GM23338 (cell line): ENCODE measurements at regions not wholly inside any gene's neighbourhood (a gene's known extent, or its start where the extent isn't known, plus 50 kb on each side); places are given as distances from the start of the nearest gene placed in this dataset.

ENCODE experiments used
- ATAC-seq: fragments of 200-7000 bp; cut with Tn5 transposase; 3 replicates; pipeline ENCODE4 v1.9.1; 2020
- DNase-seq: peaks from one replicate; pipeline ENCODE4 v3.0.0-alpha.2; 2015; ENCODE audit warnings: low spot score
- H2AFZ ChIP-seq: fragments of 200-600 bp; sonication (generic); 2 replicates; pipeline ENCODE4 v1.8.0; 2016; ENCODE audit warnings: antibody characterized with exemption, mild to moderate bottlenecking, moderate library complexity
- H3F3A ChIP-seq: fragments of 200-600 bp; sonication (generic); replicated peaks from 2 replicates; pipeline ENCODE4 v1.8.0; 2017; ENCODE audit warnings: antibody characterized with exemption, mixed run types, low read depth
- H3K27ac ChIP-seq: fragments of 200-600 bp; sonication (generic); 2 replicates; pipeline ENCODE4 v1.6.1; 2016; ENCODE audit warnings: low read depth
- H3K27me3 ChIP-seq: fragments of 200-600 bp; sonication (generic); 2 replicates; pipeline ENCODE4 v1.8.0; 2016; ENCODE audit warnings: mild to moderate bottlenecking, mixed run types, moderate library complexity; ENCODE audit not compliant: insufficient read depth
- H3K36me3 ChIP-seq: fragments of 200-600 bp; sonication (generic); 2 replicates; pipeline ENCODE4 v1.8.0; 2016; ENCODE audit warnings: mild to moderate bottlenecking; ENCODE audit not compliant: insufficient read depth
- H3K4me1 ChIP-seq: fragments of 200-600 bp; sonication (generic); 2 replicates; pipeline ENCODE4 v1.8.0; 2016; ENCODE audit warnings: mild to moderate bottlenecking, moderate library complexity; ENCODE audit not compliant: insufficient read depth
- H3K4me2 ChIP-seq: fragments of 200-600 bp; sonication (generic); 2 replicates; pipeline ENCODE4 v1.7.1; 2017; ENCODE audit warnings: mixed run types
- H3K4me3 ChIP-seq: fragments of 200-600 bp; sonication (generic); 2 replicates; pipeline ENCODE4 v1.6.1; 2016; ENCODE audit warnings: mixed run types
- H3K79me2 ChIP-seq: fragments of 200-600 bp; sonication (generic); replicated peaks from 2 replicates; pipeline ENCODE4 v1.8.0; 2017; ENCODE audit warnings: mild to moderate bottlenecking; ENCODE audit not compliant: insufficient read depth
- H3K9me2 ChIP-seq: fragments of 200-600 bp; sonication (generic); 2 replicates; pipeline ENCODE4 v1.8.0; 2017; ENCODE audit not compliant: insufficient read depth
- H4K20me1 ChIP-seq: fragments of 200-600 bp; sonication (generic); replicated peaks from 2 replicates; pipeline ENCODE4 v1.8.0; 2017; ENCODE audit warnings: mild to moderate bottlenecking; ENCODE audit not compliant: insufficient read depth
- H3K27ac Mint-ChIP-seq: 2 replicates; pipeline ENCODE4 v1.8.0; 2020; ENCODE audit warnings: inconsistent platforms, mild to moderate bottlenecking, moderate library complexity, mixed read lengths
- H3K27me3 Mint-ChIP-seq: 3 replicates; pipeline ENCODE4 v1.8.0; 2022; ENCODE audit warnings: low read depth, mild to moderate bottlenecking, moderate library complexity, mixed read lengths, inconsistent platforms; ENCODE audit not compliant: insufficient read depth, poor library complexity
- H3K36me3 Mint-ChIP-seq: 3 replicates; pipeline ENCODE4 v1.8.0; 2021; ENCODE audit warnings: low read depth, mild to moderate bottlenecking, inconsistent platforms, moderate library complexity, mixed read lengths
- H3K4me1 Mint-ChIP-seq: 3 replicates; pipeline ENCODE4 v1.8.0; 2020; ENCODE audit warnings: mild to moderate bottlenecking, inconsistent platforms, mixed read lengths
- H3K4me3 Mint-ChIP-seq: 3 replicates; pipeline ENCODE4 v1.8.0; 2021; ENCODE audit warnings: moderate library complexity, mild to moderate bottlenecking, inconsistent platforms, mixed read lengths
- H3K9me3 Mint-ChIP-seq: 3 replicates; pipeline ENCODE4 v1.8.0; 2020; ENCODE audit warnings: moderate library complexity, mild to moderate bottlenecking, inconsistent platforms, mixed read lengths
- CREB1 ChIP-seq: fragments of 250-450 bp; sonication (Bioruptor Pico); IDR thresholded peaks from 2 replicates; pipeline ENCODE4 v1.5.0; 2020; ENCODE audit warnings: low read depth, mild to moderate bottlenecking, moderate library complexity
- ETS1 ChIP-seq: IDR thresholded peaks from 2 replicates; pipeline ENCODE4 v1.6.1; 2016; ENCODE audit warnings: antibody characterized with exemption
- EZH2 ChIP-seq: fragments of 200-600 bp; sonication (generic); IDR thresholded peaks from one replicate; pipeline ENCODE4 v1.8.0; 2017; ENCODE audit warnings: antibody characterized with exemption, mild to moderate bottlenecking, low read depth; ENCODE audit not compliant: unreplicated experiment
- EZH2phosphoT487 ChIP-seq: fragments of 200-600 bp; sonication (generic); IDR thresholded peaks from one replicate; pipeline ENCODE4 v1.8.1; 2018; ENCODE audit warnings: antibody characterized with exemption; ENCODE audit not compliant: unreplicated experiment
- JUNB ChIP-seq: IDR thresholded peaks from one replicate; pipeline ENCODE4 v1.6.1; 2016; ENCODE audit warnings: antibody characterized with exemption; ENCODE audit not compliant: unreplicated experiment
- NANOG ChIP-seq: IDR thresholded peaks from 2 replicates; pipeline ENCODE4 v1.6.1; 2016; ENCODE audit warnings: antibody characterized with exemption, borderline replicate concordance
- POLR2AphosphoS5 ChIP-seq: IDR thresholded peaks from 2 replicates; pipeline ENCODE4 v1.6.1; 2016; ENCODE audit warnings: antibody characterized with exemption, low read depth
- STAT1 ChIP-seq: IDR thresholded peaks from one replicate; pipeline ENCODE4 v1.6.1; 2016; ENCODE audit warnings: antibody characterized with exemption; ENCODE audit not compliant: unreplicated experiment
- ZNF114 ChIP-seq: fragments of 250-450 bp; sonication (Bioruptor Pico); IDR thresholded peaks from 2 replicates; pipeline ENCODE4 v1.5.0; 2020; ENCODE audit warnings: mild to moderate bottlenecking, moderate library complexity
- ZNF331 ChIP-seq: fragments of 250-450 bp; sonication (Bioruptor Pico); IDR thresholded peaks from 2 replicates; pipeline ENCODE4 v1.5.0; 2020; ENCODE audit warnings: low read depth, mild to moderate bottlenecking, moderate library complexity
- ZNF462 ChIP-seq: fragments of 250-450 bp; sonication (Bioruptor Pico); IDR thresholded peaks from 2 replicates; pipeline ENCODE4 v1.5.0; 2020; ENCODE audit warnings: mild to moderate bottlenecking, moderate library complexity
- TF ChIP-seq, protein P1 (sequence below): IDR thresholded peaks from one replicate; pipeline ENCODE4 v1.6.1; 2018; ENCODE audit warnings: antibody characterized with exemption; ENCODE audit not compliant: unreplicated experiment
- TF ChIP-seq, protein P2 (sequence below), 2 experiments: fragments of 200-600 bp in 1 of 2; sonication (generic) in 1 of 2; conservative IDR thresholded peaks; 2 replicates each; pipeline versions ENCODE4 v1.5.1 to v1.6.1; 2016 to 2017; ENCODE audit warnings: antibody characterized with exemption in 2 of 2, low read depth in 2 of 2, mild to moderate bottlenecking in 2 of 2, moderate library complexity in 1 of 2

GRCh38 chr7:47689558-47689957, 107.6 kb upstream of the TNS3 start:
- H3K27ac ChIP-seq: no peak overlapping the region

More at GRCh38 chr7:47689558-47689957, 107.6 kb upstream of the TNS3 start:
- Histone ChIP-seq H3F3A (no peaks in the 10 kb centered on the region), H2AFZ (no peak overlapping the region), H3K36me3 (no peaks in the 10 kb centered on the region), H3K4me2 (no peak overlapping the region), H3K4me1 (no peaks in the 10 kb centered on the region), H3K27me3 (no peaks in the 10 kb centered on the region), H3K4me3 (no peak overlapping the region), H4K20me1 (no peaks in the 10 kb centered on the region), H3K79me2 (no peaks in the 10 kb centered on the region), H3K9me2 (peaks cover 2% of the 10 kb centered on the region; the same call in 1 of the 2 replicates)
- Mint-ChIP-seq H3K27ac (no peak overlapping the region), H3K27me3 (peaks cover 3% of the 10 kb centered on the region), H3K36me3 (no peaks in the 10 kb centered on the region), H3K9me3 (no peaks in the 10 kb centered on the region), H3K4me1 (peaks cover 5% of the 10 kb centered on the region; the same call in 2 of the 3 replicates), H3K4me3 (no peak overlapping the region)
- ATAC-seq (no peak), DNase-seq (no peak)
- TF ChIP-seq ZNF114: no peak
- TF ChIP-seq NANOG: no peak
- no peak for TF ChIP-seq CREB1 (CRISPR knock-in tag)
- TF ChIP-seq ZNF462 (CRISPR knock-in tag): no peak
- no peak for TF ChIP-seq EZH2phosphoT487
- no peak for TF ChIP-seq ETS1
- TF ChIP-seq, protein P1, sequence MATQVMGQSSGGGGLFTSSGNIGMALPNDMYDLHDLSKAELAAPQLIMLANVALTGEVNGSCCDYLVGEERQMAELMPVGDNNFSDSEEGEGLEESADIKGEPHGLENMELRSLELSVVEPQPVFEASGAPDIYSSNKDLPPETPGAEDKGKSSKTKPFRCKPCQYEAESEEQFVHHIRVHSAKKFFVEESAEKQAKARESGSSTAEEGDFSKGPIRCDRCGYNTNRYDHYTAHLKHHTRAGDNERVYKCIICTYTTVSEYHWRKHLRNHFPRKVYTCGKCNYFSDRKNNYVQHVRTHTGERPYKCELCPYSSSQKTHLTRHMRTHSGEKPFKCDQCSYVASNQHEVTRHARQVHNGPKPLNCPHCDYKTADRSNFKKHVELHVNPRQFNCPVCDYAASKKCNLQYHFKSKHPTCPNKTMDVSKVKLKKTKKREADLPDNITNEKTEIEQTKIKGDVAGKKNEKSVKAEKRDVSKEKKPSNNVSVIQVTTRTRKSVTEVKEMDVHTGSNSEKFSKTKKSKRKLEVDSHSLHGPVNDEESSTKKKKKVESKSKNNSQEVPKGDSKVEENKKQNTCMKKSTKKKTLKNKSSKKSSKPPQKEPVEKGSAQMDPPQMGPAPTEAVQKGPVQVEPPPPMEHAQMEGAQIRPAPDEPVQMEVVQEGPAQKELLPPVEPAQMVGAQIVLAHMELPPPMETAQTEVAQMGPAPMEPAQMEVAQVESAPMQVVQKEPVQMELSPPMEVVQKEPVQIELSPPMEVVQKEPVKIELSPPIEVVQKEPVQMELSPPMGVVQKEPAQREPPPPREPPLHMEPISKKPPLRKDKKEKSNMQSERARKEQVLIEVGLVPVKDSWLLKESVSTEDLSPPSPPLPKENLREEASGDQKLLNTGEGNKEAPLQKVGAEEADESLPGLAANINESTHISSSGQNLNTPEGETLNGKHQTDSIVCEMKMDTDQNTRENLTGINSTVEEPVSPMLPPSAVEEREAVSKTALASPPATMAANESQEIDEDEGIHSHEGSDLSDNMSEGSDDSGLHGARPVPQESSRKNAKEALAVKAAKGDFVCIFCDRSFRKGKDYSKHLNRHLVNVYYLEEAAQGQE: no peak
- no peak for TF ChIP-seq JUNB
- TF ChIP-seq STAT1: no peak
- TF ChIP-seq, protein P2, sequence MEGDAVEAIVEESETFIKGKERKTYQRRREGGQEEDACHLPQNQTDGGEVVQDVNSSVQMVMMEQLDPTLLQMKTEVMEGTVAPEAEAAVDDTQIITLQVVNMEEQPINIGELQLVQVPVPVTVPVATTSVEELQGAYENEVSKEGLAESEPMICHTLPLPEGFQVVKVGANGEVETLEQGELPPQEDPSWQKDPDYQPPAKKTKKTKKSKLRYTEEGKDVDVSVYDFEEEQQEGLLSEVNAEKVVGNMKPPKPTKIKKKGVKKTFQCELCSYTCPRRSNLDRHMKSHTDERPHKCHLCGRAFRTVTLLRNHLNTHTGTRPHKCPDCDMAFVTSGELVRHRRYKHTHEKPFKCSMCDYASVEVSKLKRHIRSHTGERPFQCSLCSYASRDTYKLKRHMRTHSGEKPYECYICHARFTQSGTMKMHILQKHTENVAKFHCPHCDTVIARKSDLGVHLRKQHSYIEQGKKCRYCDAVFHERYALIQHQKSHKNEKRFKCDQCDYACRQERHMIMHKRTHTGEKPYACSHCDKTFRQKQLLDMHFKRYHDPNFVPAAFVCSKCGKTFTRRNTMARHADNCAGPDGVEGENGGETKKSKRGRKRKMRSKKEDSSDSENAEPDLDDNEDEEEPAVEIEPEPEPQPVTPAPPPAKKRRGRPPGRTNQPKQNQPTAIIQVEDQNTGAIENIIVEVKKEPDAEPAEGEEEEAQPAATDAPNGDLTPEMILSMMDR (conservative IDR thresholded peaks at IDR 0.05; ENCODE audit: low read depth in 2 of 2): no peak
- no peak for TF ChIP-seq ZNF331
- no peak for TF ChIP-seq POLR2AphosphoS5
- no peak for TF ChIP-seq EZH2
